ENCODE measurements at regions not wholly inside any gene's neighbourhood (a gene's known extent, or its start where the extent isn't known, plus 50 kb on each side); places are given as distances from the start of the nearest gene placed in this dataset.

DNA sequence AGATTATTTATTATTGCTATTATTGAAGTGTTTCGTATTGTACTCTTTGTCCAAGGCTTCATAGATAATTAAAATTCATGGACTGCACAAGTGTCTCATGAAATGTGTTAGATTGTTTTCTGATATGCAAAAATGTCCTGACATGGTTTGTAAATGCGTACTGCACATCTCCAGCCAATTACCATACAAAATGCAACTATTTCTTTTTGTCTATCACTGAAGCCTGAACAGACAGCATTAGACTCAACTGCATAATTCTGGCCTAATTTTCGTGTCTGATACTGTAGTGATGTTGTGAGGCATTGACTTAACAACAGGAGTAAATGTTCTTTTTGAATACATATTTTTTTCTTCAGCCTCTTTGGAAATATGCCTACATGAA is 498.2 kb upstream of the CD180 start:
- FAIRE-seq (no peak), DNase-seq (ENCODE audit: insufficient read length, low spot score) (no peak)
- TF ChIP-seq POLR2AphosphoS5 (IDR thresholded peaks at IDR 0.05; ENCODE audit: low read depth, low read length) (no peak), TAF1 (IDR thresholded peaks at IDR 0.05; ENCODE audit: low read depth, low read length) (no peak), POLR2A (IDR thresholded peaks at IDR 0.05; ENCODE audit: low read depth, low read length) (no peak), POU2F2 (IDR thresholded peaks at IDR 0.05; ENCODE audit: low read depth, low read length) (no peak), SPI1 (IDR thresholded peaks at IDR 0.05; ENCODE audit: low read depth, low read length) (no peak), PAX5 (IDR thresholded peaks at IDR 0.05; ENCODE audit: insufficient read depth, low read length, severe bottlenecking) (no peak)

DNA sequence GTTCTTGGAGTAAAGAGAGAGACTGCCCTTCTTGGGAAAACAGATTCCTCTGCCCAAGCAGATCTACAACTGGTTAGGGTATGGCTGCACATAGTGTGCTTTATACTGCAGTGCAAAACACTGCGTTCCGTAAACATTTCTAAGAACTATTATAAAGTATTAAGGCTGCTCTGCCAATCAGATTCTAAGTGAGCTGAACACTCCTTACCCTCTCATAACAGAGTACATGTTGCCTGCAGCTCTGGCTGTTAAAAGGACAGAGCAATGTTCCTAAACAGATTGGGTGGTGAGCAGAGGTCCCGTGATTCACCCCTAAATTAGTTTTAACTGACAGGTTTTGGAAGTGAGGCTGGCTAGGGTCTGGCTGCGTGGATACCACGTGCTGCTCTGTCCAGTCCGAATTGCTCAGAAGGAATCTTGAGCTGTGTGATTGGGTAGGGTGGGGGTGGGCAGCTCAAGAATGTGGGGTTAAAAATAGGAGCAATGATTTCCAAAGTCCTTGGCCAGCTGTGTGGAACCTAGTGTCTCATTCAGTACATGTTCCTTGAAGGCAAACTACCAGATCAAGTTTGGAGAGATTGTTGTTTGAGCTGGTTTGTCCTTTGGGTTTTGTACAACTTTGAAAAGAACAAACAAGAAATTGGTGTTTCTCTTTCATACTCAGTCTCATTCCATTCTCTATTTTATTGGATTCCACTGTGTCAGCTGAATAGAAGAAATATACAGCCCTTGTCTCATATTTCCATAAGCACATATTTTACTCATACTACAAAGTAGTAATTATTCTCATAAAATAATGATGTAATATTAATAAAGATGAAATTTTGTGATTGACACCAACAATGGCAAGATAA is 497.6 kb upstream of the CD180 start:
- no peak for DNase-seq (ENCODE audit: insufficient read length, low spot score)
- no peak for TF ChIP-seq PAX5 (IDR thresholded peaks at IDR 0.05; ENCODE audit: insufficient read depth, low read length, severe bottlenecking)
- TF ChIP-seq POLR2A (IDR thresholded peaks at IDR 0.05; ENCODE audit: low read depth, low read length) = no peak
- no peak for TF ChIP-seq POLR2AphosphoS5 (IDR thresholded peaks at IDR 0.05; ENCODE audit: low read depth, low read length)
- no peak for TF ChIP-seq POU2F2 (IDR thresholded peaks at IDR 0.05; ENCODE audit: low read depth, low read length)
- FAIRE-seq = no peak

DNA sequence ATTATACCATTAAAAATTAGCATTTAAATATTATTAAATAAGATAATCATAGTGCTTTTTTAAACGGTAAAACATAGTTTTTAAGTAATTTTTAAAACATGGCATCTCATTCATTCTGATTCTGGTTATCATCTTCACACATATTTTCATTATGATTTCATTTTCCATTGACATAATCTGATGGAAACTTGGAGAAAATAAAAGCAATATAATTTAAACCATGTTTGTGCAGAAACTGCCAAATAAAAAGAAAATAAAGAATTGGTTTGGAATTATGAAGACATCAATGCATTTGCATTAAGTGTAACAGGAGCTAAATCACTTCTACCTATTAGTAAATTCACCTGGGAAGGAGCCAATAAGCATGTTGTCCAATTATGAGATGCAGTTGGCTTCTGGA is 490.1 kb upstream of the CD180 start:
- TF ChIP-seq SPI1 (IDR thresholded peaks at IDR 0.05; ENCODE audit: low read depth, low read length) (no peak), POLR2A (IDR thresholded peaks at IDR 0.05; ENCODE audit: low read depth, low read length) (no peak), POU2F2 (IDR thresholded peaks at IDR 0.05; ENCODE audit: low read depth, low read length) (no peak)
- no peak for DNase-seq (ENCODE audit: insufficient read length, low spot score)
- FAIRE-seq = no peak

DNA sequence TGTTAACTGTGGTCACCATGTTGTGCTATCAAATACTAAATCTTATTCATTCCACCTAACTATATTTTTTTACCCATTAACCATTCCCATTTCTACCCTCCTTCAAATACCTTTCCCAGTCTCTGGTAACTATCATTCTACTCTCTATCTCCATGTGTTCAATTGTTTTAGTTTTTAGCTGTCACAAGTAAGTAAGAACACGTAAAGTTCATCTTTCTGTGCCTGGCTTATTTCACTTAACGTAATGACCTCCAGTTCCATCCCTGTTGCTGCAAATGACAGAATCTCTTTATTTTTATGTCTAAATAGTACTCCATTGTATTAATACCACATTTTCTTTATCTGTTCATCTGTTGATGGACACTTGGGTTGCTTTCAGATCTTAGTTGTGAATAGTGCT is 485.1 kb upstream of the CD180 start:
- DNase-seq (ENCODE audit: insufficient read length, low spot score) (no peak), FAIRE-seq (no peak)
- no peak for TF ChIP-seq SPI1 (IDR thresholded peaks at IDR 0.05; ENCODE audit: low read depth, low read length)
- TF ChIP-seq PAX5 (IDR thresholded peaks at IDR 0.05; ENCODE audit: insufficient read depth, low read length, severe bottlenecking) = no peak
- TF ChIP-seq POLR2AphosphoS5 (IDR thresholded peaks at IDR 0.05; ENCODE audit: low read depth, low read length) = no peak
- no peak for TF ChIP-seq TAF1 (IDR thresholded peaks at IDR 0.05; ENCODE audit: low read depth, low read length)
- no peak for TF ChIP-seq POU2F2 (IDR thresholded peaks at IDR 0.05; ENCODE audit: low read depth, low read length)
- no peak for TF ChIP-seq POLR2A (IDR thresholded peaks at IDR 0.05; ENCODE audit: low read depth, low read length)

DNA sequence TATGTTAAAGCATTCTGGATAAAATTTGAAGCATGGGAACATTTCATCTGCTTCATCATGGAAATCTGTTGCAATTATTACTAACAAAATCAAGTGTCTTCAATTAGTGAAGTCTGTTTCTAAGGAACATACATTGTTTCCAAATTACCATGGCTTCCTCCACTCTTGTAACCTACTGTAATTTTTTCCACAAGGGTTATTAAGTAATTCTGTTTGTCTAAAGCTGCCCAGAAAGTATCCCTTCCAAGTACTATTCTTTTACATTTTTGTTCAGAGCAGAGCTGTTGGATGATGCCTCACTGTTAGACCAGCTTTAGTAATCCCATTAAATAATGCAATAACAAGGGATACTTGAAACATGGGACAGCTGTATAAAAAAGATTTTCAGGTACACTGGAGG is 483.5 kb upstream of the CD180 start:
- no peak for FAIRE-seq
- TF ChIP-seq POU2F2 (IDR thresholded peaks at IDR 0.05; ENCODE audit: low read depth, low read length) (no peak), PAX5 (IDR thresholded peaks at IDR 0.05; ENCODE audit: insufficient read depth, low read length, severe bottlenecking) (no peak), TAF1 (IDR thresholded peaks at IDR 0.05; ENCODE audit: low read depth, low read length) (no peak), POLR2A (IDR thresholded peaks at IDR 0.05; ENCODE audit: low read depth, low read length) (no peak), SPI1 (IDR thresholded peaks at IDR 0.05; ENCODE audit: low read depth, low read length) (no peak), POLR2AphosphoS5 (IDR thresholded peaks at IDR 0.05; ENCODE audit: low read depth, low read length) (no peak)
- no peak for DNase-seq (ENCODE audit: insufficient read length, low spot score)

DNA sequence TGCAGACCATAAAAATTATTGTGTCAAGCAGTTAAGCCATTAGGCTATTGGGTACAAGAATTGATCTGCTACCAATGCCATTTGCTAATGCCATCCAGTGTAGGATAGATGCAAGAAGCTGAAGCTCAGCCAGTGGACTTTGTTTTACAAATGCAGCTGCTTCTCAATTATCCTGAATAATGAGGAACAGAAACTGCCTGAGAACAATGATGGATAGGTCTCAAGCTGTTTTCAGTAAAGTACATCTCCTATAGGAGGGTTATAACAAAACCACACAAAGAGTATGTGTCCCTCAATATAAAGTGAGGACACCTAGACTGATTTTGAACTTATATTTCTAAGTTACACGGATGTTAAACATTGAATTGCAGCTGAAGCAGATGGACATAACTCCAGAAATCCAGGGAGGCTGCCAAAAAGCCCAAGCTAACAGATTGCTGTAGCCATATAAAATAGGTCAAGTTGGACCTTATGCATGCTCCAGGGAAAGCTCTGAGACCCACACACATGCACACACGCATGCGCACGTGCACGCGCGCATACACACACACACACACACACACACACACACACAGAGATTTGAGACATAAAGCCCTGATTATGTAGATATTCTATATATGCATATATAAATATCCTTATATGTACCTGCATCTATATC is 482.7 kb upstream of the CD180 start:
- FAIRE-seq (no peak), DNase-seq (ENCODE audit: insufficient read length, low spot score) (no peak)
- no peak for TF ChIP-seq POLR2A (IDR thresholded peaks at IDR 0.05; ENCODE audit: low read depth, low read length)
- no peak for TF ChIP-seq PAX5 (IDR thresholded peaks at IDR 0.05; ENCODE audit: insufficient read depth, low read length, severe bottlenecking)
- TF ChIP-seq SPI1 (IDR thresholded peaks at IDR 0.05; ENCODE audit: low read depth, low read length) = peak; percentile 67
- TF ChIP-seq POLR2AphosphoS5 (IDR thresholded peaks at IDR 0.05; ENCODE audit: low read depth, low read length) = no peak
- TF ChIP-seq POU2F2 (IDR thresholded peaks at IDR 0.05; ENCODE audit: low read depth, low read length) = no peak

DNA sequence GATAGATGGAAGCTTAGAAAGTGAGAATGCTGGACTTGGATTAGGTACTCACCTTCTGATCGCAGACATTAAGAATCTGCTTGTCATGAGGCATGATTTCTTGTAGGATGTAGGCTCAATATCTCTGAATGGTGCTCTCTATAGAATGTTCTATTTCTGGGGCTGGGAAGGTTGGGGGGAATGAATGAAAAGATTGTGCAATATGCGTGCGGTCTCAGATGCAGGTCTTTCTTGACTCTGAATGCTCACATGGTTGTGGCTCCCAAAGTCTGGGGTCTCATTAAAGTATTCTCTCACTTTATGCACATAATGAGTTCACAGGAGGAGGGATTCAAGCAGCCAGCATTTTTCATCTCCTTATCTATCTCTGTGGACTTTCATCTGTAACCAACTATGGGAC is 482.0 kb upstream of the CD180 start:
- no peak for TF ChIP-seq POU2F2 (IDR thresholded peaks at IDR 0.05; ENCODE audit: low read depth, low read length)
- no peak for TF ChIP-seq TAF1 (IDR thresholded peaks at IDR 0.05; ENCODE audit: low read depth, low read length)
- no peak for TF ChIP-seq POLR2A (IDR thresholded peaks at IDR 0.05; ENCODE audit: low read depth, low read length)

DNA sequence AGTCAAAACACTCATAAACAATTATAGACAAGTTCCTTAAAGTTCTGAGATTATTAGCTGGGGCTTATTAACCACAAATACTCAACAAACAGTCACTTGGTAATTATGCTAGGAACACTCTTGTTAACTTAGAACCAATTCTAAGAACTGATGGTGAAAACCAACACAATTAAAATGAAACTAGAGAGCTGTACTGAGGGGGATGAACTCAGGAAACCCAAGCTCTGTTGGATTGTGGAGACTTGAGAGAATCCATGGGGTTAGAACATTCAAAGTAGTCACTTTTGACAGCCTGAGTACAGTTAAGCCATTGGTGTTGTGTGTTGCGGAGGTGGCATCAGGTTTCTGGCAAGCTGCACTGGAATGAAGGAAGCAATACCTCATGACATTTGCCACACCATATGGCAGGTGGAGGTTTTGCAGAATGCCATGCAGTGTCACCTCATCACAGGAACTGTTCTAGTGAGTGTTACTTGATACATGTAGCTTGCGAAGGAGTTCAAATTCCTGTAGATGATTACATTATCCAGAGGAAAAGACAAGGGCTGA is 480.9 kb upstream of the CD180 start:
- no peak for DNase-seq (ENCODE audit: insufficient read length, low spot score)
- FAIRE-seq = no peak
- TF ChIP-seq POLR2AphosphoS5 (IDR thresholded peaks at IDR 0.05; ENCODE audit: low read depth, low read length) = no peak
- TF ChIP-seq TAF1 (IDR thresholded peaks at IDR 0.05; ENCODE audit: low read depth, low read length) = no peak

More for the DNA sequence above, 482.0 kb upstream of the CD180 start:
- DNase-seq (ENCODE audit: insufficient read length, low spot score) = no peak
- FAIRE-seq = no peak

DNA sequence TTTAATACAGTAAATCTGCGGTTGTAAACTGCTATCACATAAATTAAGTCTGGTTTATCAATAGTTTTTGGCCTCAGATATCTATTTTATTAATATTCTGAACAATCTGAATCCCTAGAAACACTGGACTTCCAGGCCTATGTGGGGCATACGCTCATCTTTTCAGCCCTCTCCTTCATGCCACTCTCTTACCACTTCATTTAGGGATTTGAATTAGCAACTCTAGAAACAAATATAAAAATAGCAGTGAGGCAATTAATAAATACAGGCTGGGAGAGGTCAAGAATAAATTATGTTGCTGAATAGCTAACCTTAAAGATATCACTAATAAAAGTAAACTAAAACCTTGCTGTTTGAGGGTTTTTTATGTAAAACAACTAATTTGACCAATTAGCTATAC is 480.3 kb upstream of the CD180 start:
- TF ChIP-seq SPI1 (IDR thresholded peaks at IDR 0.05; ENCODE audit: low read depth, low read length) = no peak
- TF ChIP-seq PAX5 (IDR thresholded peaks at IDR 0.05; ENCODE audit: insufficient read depth, low read length, severe bottlenecking) = no peak
- no peak for TF ChIP-seq POLR2A (IDR thresholded peaks at IDR 0.05; ENCODE audit: low read depth, low read length)
- no peak for TF ChIP-seq POLR2AphosphoS5 (IDR thresholded peaks at IDR 0.05; ENCODE audit: low read depth, low read length)
- no peak for TF ChIP-seq TAF1 (IDR thresholded peaks at IDR 0.05; ENCODE audit: low read depth, low read length)
- no peak for TF ChIP-seq POU2F2 (IDR thresholded peaks at IDR 0.05; ENCODE audit: low read depth, low read length)
- DNase-seq (ENCODE audit: insufficient read length, low spot score) = no peak
- FAIRE-seq = no peak

DNA sequence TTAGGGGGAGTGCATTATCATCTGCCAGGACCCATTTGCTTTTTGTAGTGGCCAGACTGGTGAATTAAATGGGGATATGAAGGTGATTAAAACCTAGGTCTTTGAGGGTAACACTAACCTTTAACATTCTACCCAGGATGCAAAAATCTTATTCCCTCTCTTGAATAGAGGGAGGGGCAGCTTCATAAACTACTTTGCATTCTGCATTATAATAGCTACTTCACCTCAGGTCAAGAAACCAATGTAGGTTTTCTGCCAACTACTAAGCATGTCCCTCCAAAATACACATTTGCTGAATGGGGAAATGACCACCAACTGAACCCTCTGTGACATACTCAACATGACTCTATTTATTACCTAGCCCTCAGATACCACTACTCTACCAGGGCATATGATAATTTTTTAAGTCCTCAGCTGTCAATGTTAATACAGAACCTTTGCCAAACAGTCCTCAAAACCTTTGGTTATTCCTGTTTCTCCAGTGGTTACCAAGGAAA is 477.6 kb upstream of the CD180 start:
- FAIRE-seq (no peak), DNase-seq (ENCODE audit: insufficient read length, low spot score) (no peak)
- no peak for TF ChIP-seq POLR2A (IDR thresholded peaks at IDR 0.05; ENCODE audit: low read depth, low read length)
- TF ChIP-seq SPI1 (IDR thresholded peaks at IDR 0.05; ENCODE audit: low read depth, low read length) = no peak
- TF ChIP-seq TAF1 (IDR thresholded peaks at IDR 0.05; ENCODE audit: low read depth, low read length) = no peak
- no peak for TF ChIP-seq POLR2AphosphoS5 (IDR thresholded peaks at IDR 0.05; ENCODE audit: low read depth, low read length)
- TF ChIP-seq PAX5 (IDR thresholded peaks at IDR 0.05; ENCODE audit: insufficient read depth, low read length, severe bottlenecking) = no peak
- TF ChIP-seq POU2F2 (IDR thresholded peaks at IDR 0.05; ENCODE audit: low read depth, low read length) = no peak
